Fibroblast of lung (primary cell): ENCODE measurements at regions not wholly inside any gene's neighbourhood (a gene's known extent, or its start where the extent isn't known, plus 50 kb on each side); places are given as distances from the start of the nearest gene placed in this dataset.
"Not testable (repeated sequence)": the region's sequence is repeated elsewhere in the genome, so short reads cannot be mapped to it uniquely, and the experiment has no call there.

Experiments used
- DNase-seq, 2 donors: peaks; one replicate each; pipeline versions ENCODE4 v3.0.0 to v3.0.0-alpha.2; 2010; ENCODE audit warnings: low read depth in 2 of 2
- H2AFZ ChIP-seq: 2 replicates; pipeline ENCODE4 v1.5.1; 2012; ENCODE audit warnings: low read length, control low read depth, inconsistent platforms
- H3K27ac ChIP-seq: 2 replicates; pipeline ENCODE4 v1.5.1; 2011; ENCODE audit warnings: low read length, control low read depth; ENCODE audit not compliant: insufficient read depth
- H3K27me3 ChIP-seq: 2 replicates; pipeline ENCODE4 v1.5.1; 2011; ENCODE audit warnings: mild to moderate bottlenecking, low read length; ENCODE audit not compliant: control insufficient read depth, insufficient read depth
- H3K36me3 ChIP-seq: 2 replicates; pipeline ENCODE4 v1.5.1; 2011; ENCODE audit warnings: low read length; ENCODE audit not compliant: control insufficient read depth, insufficient read depth
- H3K4me1 ChIP-seq: 2 replicates; pipeline ENCODE4 v1.5.1; 2011; ENCODE audit warnings: low read length; ENCODE audit not compliant: control insufficient read depth, insufficient read depth; ENCODE audit errors: extremely low read depth
- H3K4me2 ChIP-seq: 2 replicates; pipeline ENCODE4 v1.5.1; 2011; ENCODE audit warnings: low read length, control low read depth; ENCODE audit not compliant: insufficient read depth; ENCODE audit errors: extremely low read depth
- H3K4me3 ChIP-seq, 4 experiments: fragments of 200-600 bp in 1 of 4; sonication (generic) in 1 of 4; replicated peaks in 1 of 4; 2 replicates each; pipeline ENCODE4 v1.5.1; 2011 to 2016; ENCODE audit warnings: low read length in 4 of 4, low read depth in 3 of 4, mild to moderate bottlenecking in 3 of 4, control low read depth in 2 of 4, inconsistent platforms in 1 of 4, mixed read lengths in 1 of 4; ENCODE audit not compliant: insufficient read depth in 1 of 4; ENCODE audit errors: control extremely low read depth in 1 of 4
- H3K79me2 ChIP-seq: 2 replicates; pipeline ENCODE4 v1.5.1; 2012; ENCODE audit warnings: mild to moderate bottlenecking, low read length, inconsistent platforms; ENCODE audit not compliant: control insufficient read depth, insufficient read depth
- H3K9ac ChIP-seq: 2 replicates; pipeline ENCODE4 v1.5.1; 2011; ENCODE audit warnings: mild to moderate bottlenecking, low read length, control low read depth; ENCODE audit not compliant: insufficient read depth
- H3K9me3 ChIP-seq: 2 replicates; pipeline ENCODE4 v1.5.1; 2012; ENCODE audit warnings: low read depth, low read length; ENCODE audit not compliant: control insufficient read depth, insufficient read depth
- H4K20me1 ChIP-seq: 2 replicates; pipeline ENCODE4 v1.5.1; 2011; ENCODE audit warnings: low read length; ENCODE audit not compliant: control insufficient read depth, insufficient read depth; ENCODE audit errors: extremely low read depth
- CTCF ChIP-seq, 2 donors: IDR thresholded peaks in 1 of 2; conservative IDR thresholded peaks in 1 of 2; 1 replicate in 1 of 2; 2 replicates in 1 of 2; pipeline ENCODE4 v1.5.1; 2011 to 2012; ENCODE audit warnings: low read length in 2 of 2, control low read depth in 1 of 2, inconsistent platforms in 1 of 2, low read depth in 1 of 2, mild to moderate bottlenecking in 1 of 2
- EZH2 ChIP-seq: IDR thresholded peaks from 2 replicates; pipeline ENCODE4 v1.5.1; 2012; ENCODE audit warnings: low read length, control low read depth, mild to moderate bottlenecking; ENCODE audit errors: missing control alignments

DNA sequence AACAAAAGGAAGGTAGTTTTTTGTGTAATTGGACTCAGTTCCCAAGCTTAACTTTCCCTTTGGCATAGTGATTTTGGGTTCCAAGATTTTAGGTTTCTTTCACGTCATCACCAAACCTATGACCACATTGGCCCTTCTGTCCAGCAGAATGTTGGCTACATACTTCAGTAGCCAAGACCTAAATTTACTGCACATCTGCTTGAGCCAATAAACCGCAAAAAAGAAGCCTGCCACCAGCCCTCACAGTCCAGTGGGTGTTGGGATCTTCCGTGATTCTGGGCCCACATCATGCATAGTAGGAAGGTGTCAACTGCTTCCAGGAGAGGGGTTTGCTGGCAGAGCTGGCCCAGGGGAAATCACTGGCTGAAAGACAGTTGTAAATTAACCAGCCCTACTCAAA lies 57.6 kb upstream of the LIPC start:
- H3K79me2 ChIP-seq: no peaks in the 10 kb centered on the region
- H4K20me1 ChIP-seq: no peaks in the 10 kb centered on the region
- H2AFZ ChIP-seq: no peak overlapping the region
- no peaks in the 10 kb centered on the region for H3K9me3 ChIP-seq
- H3K4me1 ChIP-seq: no peaks in the 10 kb centered on the region
- no peak for TF ChIP-seq CTCF (conservative IDR thresholded peaks at IDR 0.05 in 1 of 2, IDR thresholded peaks at IDR 0.05 in 1 of 2; ENCODE audit: low read depth in 1 of 2, low read length in 2 of 2)
- TF ChIP-seq EZH2: no peak
- H3K9ac ChIP-seq: no peak overlapping the region
- no peak overlapping the region for H3K4me3 ChIP-seq
- no peaks in the 10 kb centered on the region for H3K36me3 ChIP-seq
- DNase-seq: no peak
- H3K4me2 ChIP-seq: no peak overlapping the region
- H3K27ac ChIP-seq: no peak overlapping the region
- no peaks in the 10 kb centered on the region for H3K27me3 ChIP-seq

GRCh38 chr15:58377193-58377592 lies 54.6 kb upstream of the LIPC start:
- no peaks in the 10 kb centered on the region for H3K27me3 ChIP-seq
- H3K79me2 ChIP-seq: no peaks in the 10 kb centered on the region
- no peaks in the 10 kb centered on the region for H3K4me1 ChIP-seq
- H3K9ac ChIP-seq: no peak overlapping the region
- no peaks in the 10 kb centered on the region for H3K36me3 ChIP-seq
- H3K4me2 ChIP-seq: no peak overlapping the region
- no peak overlapping the region for H2AFZ ChIP-seq
- no peak overlapping the region for H3K4me3 ChIP-seq
- no peak for DNase-seq
- no peak overlapping the region for H3K27ac ChIP-seq
- H4K20me1 ChIP-seq: no peaks in the 10 kb centered on the region
- no peaks in the 10 kb centered on the region for H3K9me3 ChIP-seq
- TF ChIP-seq EZH2 (no peak), CTCF (conservative IDR thresholded peaks at IDR 0.05 in 1 of 2, IDR thresholded peaks at IDR 0.05 in 1 of 2; ENCODE audit: low read depth in 1 of 2, low read length in 2 of 2) (no peak)

- H3K4me2 ChIP-seq: no peak overlapping the region
- no peak overlapping the region for H2AFZ ChIP-seq
- H4K20me1 ChIP-seq: no peaks in the 10 kb centered on the region
- peak; percentile 20 to 60 for DNase-seq
- H3K27ac ChIP-seq: no peak overlapping the region
- H3K27me3 ChIP-seq: no peaks in the 10 kb centered on the region
- H3K4me1 ChIP-seq: no peaks in the 10 kb centered on the region
- no peaks in the 10 kb centered on the region for H3K36me3 ChIP-seq
- H3K9me3 ChIP-seq: no peaks in the 10 kb centered on the region
- no peak overlapping the region for H3K9ac ChIP-seq
- H3K79me2 ChIP-seq: no peaks in the 10 kb centered on the region
- no peak overlapping the region for H3K4me3 ChIP-seq
- no peak for TF ChIP-seq CTCF (conservative IDR thresholded peaks at IDR 0.05 in 1 of 2, IDR thresholded peaks at IDR 0.05 in 1 of 2; ENCODE audit: low read depth in 1 of 2, low read length in 2 of 2)
- TF ChIP-seq EZH2: no peak
Measured at GRCh38 chr15:58378241-58379085, 53.3 kb upstream of the LIPC start.

DNA sequence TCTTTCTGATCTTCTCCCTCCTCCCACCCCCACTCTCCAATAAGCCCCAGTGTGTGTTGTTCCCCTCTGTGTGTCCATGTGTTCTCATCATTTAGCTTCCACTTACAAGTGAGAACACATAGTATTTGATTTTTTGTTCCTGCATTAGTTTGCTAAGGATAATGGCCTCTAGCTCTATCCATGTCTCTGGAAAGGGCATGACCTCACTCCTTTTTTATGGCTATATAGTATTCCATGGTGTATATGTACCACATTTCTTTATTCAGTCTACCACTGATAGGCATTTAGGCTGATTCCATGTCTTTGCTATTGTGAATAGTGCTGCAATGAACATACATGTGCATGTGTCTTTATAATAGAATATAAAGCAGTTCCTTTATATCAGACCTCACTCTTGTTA lies 52.3 kb upstream of the LIPC start:
- H3K9ac ChIP-seq, H2AFZ ChIP-seq, H4K20me1 ChIP-seq, H3K4me2 ChIP-seq, H3K4me3 ChIP-seq, H3K36me3 ChIP-seq, H3K27me3 ChIP-seq, H3K9me3 ChIP-seq, H3K79me2 ChIP-seq, H3K27ac ChIP-seq, DNase-seq, H3K4me1 ChIP-seq: not testable (repeated sequence)
